ENCODE measurements at regions not wholly inside any gene's neighbourhood (a gene's known extent, or its start where the extent isn't known, plus 50 kb on each side); places are given as distances from the start of the nearest gene placed in this dataset.

- no TSS peak for BruUV-seq (replicated peaks)
- Histone ChIP-seq H3K9me1 (ENCODE audit: control insufficient read depth, insufficient read depth, low read length) (no peaks in the 10 kb centered on the region), H3K4me2 (ENCODE audit: insufficient read depth, low read length) (no peak overlapping the region), H2AFZ (ENCODE audit: low read depth, low read length) (no peak overlapping the region), H3K9me3 (replicated peaks; ENCODE audit: control insufficient read depth, insufficient read depth, low read depth, low read length) (no peaks in the 10 kb centered on the region), H3K9ac (ENCODE audit: insufficient read depth in 1 of 2, low read depth in 2 of 2, low read length in 2 of 2) (no peak overlapping the region), H4K20me1 (replicated peaks; ENCODE audit: control insufficient read depth, insufficient read depth, low read length) (no peaks in the 10 kb centered on the region), H3K27ac (ENCODE audit: extremely low read depth, low read depth, low read length) (no peak overlapping the region), H3K27me3 (ENCODE audit: control insufficient read depth in 2 of 2, insufficient read depth in 2 of 2, low read length in 2 of 2) (peaks cover 0 to 2% of the 10 kb centered on the region in 2 experiments; a peak in 2 of 5 replicates), H3K4me1 (replicated peaks in 1 of 2; ENCODE audit: control insufficient read depth in 2 of 2, insufficient read depth in 2 of 2, low read length in 2 of 2) (no peaks in the 10 kb centered on the region), H3K36me3 (ENCODE audit: control insufficient read depth, insufficient read depth, low read length) (no peaks in the 10 kb centered on the region), H3K4me3 (no peak overlapping the region), H3K79me2 (ENCODE audit: control insufficient read depth, insufficient read depth, low read length) (no peaks in the 10 kb centered on the region)
- ATAC-seq, result no peak
- in situ Hi-C loops (cut with MboI) (no loop called here), intact Hi-C loops (cut with micrococcal nuclease) (no loop called here)
- no peak for DNase-seq (ENCODE audit: extremely low read depth in 1 of 4, low spot score in 3 of 4)
- ChIA-PET POLR2A (interaction anchor here (0.6 kb wide), 1 partner anchor 127 kb away, joined by 3 read pairs; no protein-coding TSS in a partner anchor), CTCF (ENCODE audit: low intra/inter-chr PET ratio) (no interaction called here)
- 0% methylated on average over 12 of the region's 12 CpGs for WGBS (ENCODE audit: insufficient coverage, low coverage, missing lambda C conversion rate)
- FAIRE-seq, result no peak
- TF ChIP-seq ATF7 (IDR thresholded peaks at IDR 0.05) (no peak), TARDBP (IDR thresholded peaks at IDR 0.05) (no peak), ZBTB9 (CRISPR knock-in tag; IDR thresholded peaks at IDR 0.05) (no peak), DIDO1 (tag; IDR thresholded peaks at IDR 0.05; ENCODE audit: low read depth) (no peak), ZNF232 (CRISPR knock-in tag; IDR thresholded peaks at IDR 0.05) (no peak), ARID3B (CRISPR knock-in tag; IDR thresholded peaks at IDR 0.05; ENCODE audit: borderline replicate concordance) (no peak), KLF16 (IDR thresholded peaks at IDR 0.05) (no peak), E2F4 (CRISPR knock-in tag; IDR thresholded peaks at IDR 0.05; ENCODE audit: low read depth) (no peak), RUNX1 (IDR thresholded peaks at IDR 0.05; ENCODE audit: low read depth) (no peak), CREB5 (CRISPR knock-in tag; IDR thresholded peaks at IDR 0.05) (no peak), E2F6 (IDR thresholded peaks at IDR 0.05; ENCODE audit: borderline replicate concordance in 1 of 2, extremely low read depth in 1 of 2, insufficient read depth in 1 of 2, insufficient read length in 1 of 2, low read depth in 1 of 2, low read length in 1 of 2, poor library complexity in 1 of 2, severe bottlenecking in 1 of 2) (no peak), MTF1 (CRISPR knock-in tag; IDR thresholded peaks at IDR 0.05; ENCODE audit: borderline replicate concordance) (no peak), MXI1 (IDR thresholded peaks at IDR 0.05; ENCODE audit: low read depth, low read length) (no peak)
Observed at GRCh38 chr12:115375186-115375991, 691.4 kb upstream of the TBX3 start.

All from K562 (cell line).